ENCODE measurements at regions not wholly inside any gene's neighbourhood (a gene's known extent, or its start where the extent isn't known, plus 50 kb on each side); places are given as distances from the start of the nearest gene placed in this dataset.

GRCh38 chr15:73803806-73804205 lies 50.7 kb upstream of the INSYN1 start:
- Histone ChIP-seq H3K27me3 (ENCODE audit: control insufficient read depth, insufficient read depth) (no peaks in the 10 kb centered on the region), H3K9me3 (ENCODE audit: control insufficient read depth, low read length) (no peaks in the 10 kb centered on the region), H3K4me3 (ENCODE audit: low read length) (no peak overlapping the region), H3K27ac (ENCODE audit: low read length) (peak overlapping the region; percentile 9), H3K4me1 (ENCODE audit: control insufficient read depth, insufficient read depth, low read length) (peaks cover 28% of the 10 kb centered on the region)
- WGBS: 90% methylated on average over 2 of the region's 2 CpGs
- ATAC-seq (no peak), DNase-seq (no peak)
- intact Hi-C loops (cut with DNase I): loop anchor here in 1 of 4 donors (10.0 kb wide), 1 partner anchor 59 kb away; no protein-coding TSS in a partner anchor

GRCh38 chr15:73805504-73806089 lies 52.4 kb upstream of the INSYN1 start:
- Histone ChIP-seq H3K27me3 (ENCODE audit: control insufficient read depth, insufficient read depth) (no peaks in the 10 kb centered on the region), H3K27ac (ENCODE audit: low read length) (no peak overlapping the region), H3K9me3 (ENCODE audit: control insufficient read depth, low read length) (no peaks in the 10 kb centered on the region), H3K4me3 (ENCODE audit: low read length) (no peak overlapping the region), H3K4me1 (ENCODE audit: control insufficient read depth, insufficient read depth, low read length) (peaks cover 21% of the 10 kb centered on the region)
- 82% methylated on average over 9 of the region's 9 CpGs for WGBS
- no peak for DNase-seq
- intact Hi-C loops (cut with DNase I): loop anchor here in 1 of 4 donors (10.0 kb wide), 1 partner anchor 61 kb away; no protein-coding TSS in a partner anchor
- ATAC-seq: no peak

GRCh38 chr15:73806698-73807483 lies 53.7 kb upstream of the INSYN1 start:
- no peak for ATAC-seq
- 88% methylated on average over 12 of the region's 12 CpGs for WGBS
- intact Hi-C loops (cut with DNase I): loop anchor here in 1 of 4 donors (10.0 kb wide), 1 partner anchor 62 kb away; no protein-coding TSS in a partner anchor
- Histone ChIP-seq H3K4me1 (ENCODE audit: control insufficient read depth, insufficient read depth, low read length) (peaks cover 13% of the 10 kb centered on the region), H3K9me3 (ENCODE audit: control insufficient read depth, low read length) (no peaks in the 10 kb centered on the region), H3K27me3 (ENCODE audit: control insufficient read depth, insufficient read depth) (no peaks in the 10 kb centered on the region), H3K27ac (ENCODE audit: low read length) (no peak overlapping the region), H3K4me3 (ENCODE audit: low read length) (no peak overlapping the region)
- no peak for DNase-seq

GRCh38 chr15:73807865-73808264 lies 54.7 kb upstream of the INSYN1 start:
- no peaks in the 10 kb centered on the region for H3K27me3 ChIP-seq (ENCODE audit: control insufficient read depth, insufficient read depth)
- H3K4me3 ChIP-seq (ENCODE audit: low read length): no peak overlapping the region
- no peaks in the 10 kb centered on the region for H3K9me3 ChIP-seq (ENCODE audit: control insufficient read depth, low read length)
- no peak overlapping the region for H3K27ac ChIP-seq (ENCODE audit: low read length)
- intact Hi-C loops (cut with DNase I): loop anchor here in 1 of 4 donors (10.0 kb wide), 1 partner anchor 63 kb away; no protein-coding TSS in a partner anchor
- ATAC-seq (no peak), DNase-seq (no peak)
- WGBS: 89% methylated on average over 4 of the region's 4 CpGs
- H3K4me1 ChIP-seq (ENCODE audit: control insufficient read depth, insufficient read depth, low read length): peaks cover 7% of the 10 kb centered on the region

GRCh38 chr15:73809728-73810501 lies 56.8 kb upstream of the INSYN1 start:
- Histone ChIP-seq H3K4me3 (ENCODE audit: low read length) (no peak overlapping the region), H3K4me1 (ENCODE audit: control insufficient read depth, insufficient read depth, low read length) (no peaks in the 10 kb centered on the region), H3K27me3 (ENCODE audit: control insufficient read depth, insufficient read depth) (no peaks in the 10 kb centered on the region), H3K27ac (ENCODE audit: low read length) (peak overlapping the region; percentile 71), H3K9me3 (ENCODE audit: control insufficient read depth, low read length) (no peaks in the 10 kb centered on the region)
- DNase-seq (peak; percentile 49 to 76 (median 71)), ATAC-seq (peak; percentile 83 to 88)
- intact Hi-C loops (cut with DNase I): loop anchor here in 1 of 4 donors (10.0 kb wide), 1 partner anchor 65 kb away; no protein-coding TSS in a partner anchor
- WGBS: 49% methylated on average over 10 of the region's 10 CpGs

GRCh38 chr15:73812806-73813465 lies 59.8 kb upstream of the INSYN1 start:
- intact Hi-C loops (cut with DNase I): no loop called here

GRCh38 chr15:73813589-73813988 lies 59.8 kb upstream of the TBC1D21 start:
- no peaks in the 10 kb centered on the region for H3K9me3 ChIP-seq (ENCODE audit: control insufficient read depth, low read length)
- H3K27me3 ChIP-seq (ENCODE audit: control insufficient read depth, insufficient read depth): no peaks in the 10 kb centered on the region
- DNase-seq (no peak), ATAC-seq (no peak)
- no peaks in the 10 kb centered on the region for H3K4me1 ChIP-seq (ENCODE audit: control insufficient read depth, insufficient read depth, low read length)
- no peak overlapping the region for H3K27ac ChIP-seq (ENCODE audit: low read length)
- WGBS: 63% methylated on average over 3 of the region's 3 CpGs
- intact Hi-C loops (cut with DNase I): no loop called here
- no peak overlapping the region for H3K4me3 ChIP-seq (ENCODE audit: low read length)

More at GRCh38 chr15:73812806-73813465, 59.8 kb upstream of the INSYN1 start:
- 62% methylated on average over 7 of the region's 7 CpGs for WGBS
- no peaks in the 10 kb centered on the region for H3K4me1 ChIP-seq (ENCODE audit: control insufficient read depth, insufficient read depth, low read length)
- no peaks in the 10 kb centered on the region for H3K9me3 ChIP-seq (ENCODE audit: control insufficient read depth, low read length)
- H3K4me3 ChIP-seq (ENCODE audit: low read length): no peak overlapping the region
- no peak overlapping the region for H3K27ac ChIP-seq (ENCODE audit: low read length)
- DNase-seq (no peak), ATAC-seq (no peak)
- H3K27me3 ChIP-seq (ENCODE audit: control insufficient read depth, insufficient read depth): no peaks in the 10 kb centered on the region

- Histone ChIP-seq H3K4me3 (ENCODE audit: low read length) (no peak overlapping the region), H3K4me1 (ENCODE audit: control insufficient read depth, insufficient read depth, low read length) (no peaks in the 10 kb centered on the region), H3K27ac (ENCODE audit: low read length) (no peak overlapping the region), H3K27me3 (ENCODE audit: control insufficient read depth, insufficient read depth) (no peaks in the 10 kb centered on the region), H3K9me3 (ENCODE audit: control insufficient read depth, low read length) (no peaks in the 10 kb centered on the region)
- no peak for ATAC-seq
- intact Hi-C loops (cut with DNase I): no loop called here
- WGBS: 54% methylated on average over 8 of the region's 8 CpGs
- DNase-seq: no peak
Observed at GRCh38 chr15:73818308-73818985, 54.9 kb upstream of the TBC1D21 start.

GRCh38 chr15:73821181-73821580 lies 52.2 kb upstream of the TBC1D21 start:
- WGBS: 67% methylated on average over 2 of the region's 2 CpGs
- ATAC-seq: no peak
- intact Hi-C loops (cut with DNase I): no loop called here

GRCh38 chr15:73822998-73823397 lies 50.4 kb upstream of the TBC1D21 start:
- WGBS: 17% methylated on average over 3 of the region's 3 CpGs
- intact Hi-C loops (cut with DNase I): no loop called here
- Histone ChIP-seq H3K27ac (ENCODE audit: low read length) (no peak overlapping the region), H3K9me3 (ENCODE audit: control insufficient read depth, low read length) (no peaks in the 10 kb centered on the region), H3K4me3 (ENCODE audit: low read length) (no peak overlapping the region), H3K27me3 (ENCODE audit: control insufficient read depth, insufficient read depth) (no peaks in the 10 kb centered on the region), H3K4me1 (ENCODE audit: control insufficient read depth, insufficient read depth, low read length) (no peaks in the 10 kb centered on the region)
- ATAC-seq (no peak), DNase-seq (no peak)

More at GRCh38 chr15:73821181-73821580, 52.2 kb upstream of the TBC1D21 start:
- Histone ChIP-seq H3K27me3 (ENCODE audit: control insufficient read depth, insufficient read depth) (no peaks in the 10 kb centered on the region), H3K9me3 (ENCODE audit: control insufficient read depth, low read length) (no peaks in the 10 kb centered on the region), H3K4me3 (ENCODE audit: low read length) (no peak overlapping the region), H3K4me1 (ENCODE audit: control insufficient read depth, insufficient read depth, low read length) (no peaks in the 10 kb centered on the region), H3K27ac (ENCODE audit: low read length) (no peak overlapping the region)
- DNase-seq: no peak

Measured in right cardiac atrium (tissue), 5 donors.